Natural killer cell (primary cell): ENCODE measurements at regions not wholly inside any gene's neighbourhood (a gene's known extent, or its start where the extent isn't known, plus 50 kb on each side); places are given as distances from the start of the nearest gene placed in this dataset.

Experiments used
- ATAC-seq, 3 donors: fragments of 150-1000 bp in 2 of 3; fragments of 200-7000 bp in 1 of 3; cut with Tn5 transposase; 1 replicate in 1 of 3; 2 replicates in 2 of 3; pipeline ENCODE4 v1.10.0; 2021; ENCODE audit warnings: mild to moderate bottlenecking in 2 of 3, moderate library complexity in 2 of 3
- DNase-seq, 2 donors: peaks; one replicate each; pipeline versions ENCODE4 v3.0.0 to v3.0.0-alpha.2; 2013 to 2021; ENCODE audit warnings: mixed read lengths in 1 of 2
- H3K27ac ChIP-seq: one replicate; pipeline ENCODE4 v1.5.1; 2013; ENCODE audit warnings: mild to moderate bottlenecking, low read length
- H3K27me3 ChIP-seq: one replicate; pipeline ENCODE4 v1.6.1; 2013; ENCODE audit warnings: low read length; ENCODE audit not compliant: control insufficient read depth, insufficient read depth
- H3K36me3 ChIP-seq: one replicate; pipeline ENCODE4 v1.6.1; 2013; ENCODE audit warnings: low read length; ENCODE audit not compliant: control insufficient read depth, insufficient read depth
- H3K4me1 ChIP-seq: one replicate; pipeline ENCODE4 v1.6.1; 2013; ENCODE audit warnings: low read length; ENCODE audit not compliant: control insufficient read depth, insufficient read depth
- H3K4me3 ChIP-seq: one replicate; pipeline ENCODE4 v1.5.1; 2013; ENCODE audit warnings: low read length
- H3K9me3 ChIP-seq: one replicate; pipeline ENCODE4 v1.6.1; 2013; ENCODE audit warnings: low read length; ENCODE audit not compliant: control insufficient read depth, insufficient read depth
- H3K27ac Mint-ChIP-seq, 2 donors: one replicate each; pipeline ENCODE4 v1.8.0; 2022; ENCODE audit warnings: mild to moderate bottlenecking in 2 of 2, mixed read lengths in 2 of 2, moderate library complexity in 1 of 2
- H3K27me3 Mint-ChIP-seq, 2 donors: one replicate each; pipeline ENCODE4 v1.8.0; 2022; ENCODE audit warnings: low read depth in 2 of 2, mixed read lengths in 2 of 2
- H3K36me3 Mint-ChIP-seq: one replicate; pipeline ENCODE4 v1.8.0; 2022; ENCODE audit warnings: mixed read lengths
- H3K4me1 Mint-ChIP-seq, 2 donors: one replicate each; pipeline ENCODE4 v1.8.0; 2022; ENCODE audit warnings: mixed read lengths in 2 of 2
- H3K4me3 Mint-ChIP-seq: one replicate; pipeline ENCODE4 v1.8.0; 2022; ENCODE audit warnings: mild to moderate bottlenecking, moderate library complexity, mixed read lengths
- H3K9me3 Mint-ChIP-seq, 2 donors: one replicate each; pipeline ENCODE4 v1.8.0; 2022; ENCODE audit warnings: mixed read lengths in 2 of 2
- WGBS: methylation state at CpG from one replicate; pipeline ENCODE4 v1.1.7; 2013; ENCODE audit warnings: missing lambda C conversion rate; ENCODE audit not compliant: insufficient coverage; 5-methylcytosine and 5-hydroxymethylcytosine counted together
- intact Hi-C: fragments of 100-400 bp; cut with micrococcal nuclease; formaldehyde crosslinking; loops from one replicate; pipeline ENCODE4 v1.14.2; 2022
- TF ChIP-seq, protein P1 (sequence below): fragments of 200-600 bp; IDR thresholded peaks from one replicate; pipeline ENCODE4 v1.8.0; 2022; ENCODE audit warnings: antibody characterized with exemption

DNA sequence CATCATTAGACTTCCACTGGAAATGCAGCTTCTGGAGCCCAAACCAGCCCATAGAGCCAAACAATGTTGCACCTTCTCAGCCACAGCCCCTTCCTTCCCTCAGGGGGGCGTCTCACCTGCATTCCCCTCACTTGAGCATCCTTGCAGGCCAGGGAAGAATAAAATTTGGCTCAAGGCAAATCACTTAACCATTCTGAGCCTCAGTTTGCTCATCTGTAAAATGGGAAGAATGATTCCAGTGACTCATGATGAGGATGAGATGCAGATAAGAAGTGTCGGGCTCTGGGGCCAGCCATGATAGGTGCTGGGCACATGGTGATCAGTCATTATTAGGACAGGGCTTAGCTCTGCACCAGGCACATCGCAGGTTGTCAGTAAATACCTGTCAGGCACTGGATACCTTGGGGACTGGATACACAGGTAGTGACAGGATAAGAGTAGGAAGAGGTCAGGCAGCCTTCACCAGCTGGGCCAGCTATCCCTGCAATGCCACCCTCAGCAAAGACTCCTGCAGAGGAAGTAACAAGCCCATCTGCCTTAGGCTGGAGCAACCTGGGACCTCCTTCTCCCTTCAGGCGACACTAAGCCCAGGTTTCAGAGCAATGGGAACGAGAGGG lies 208.0 kb upstream of the TNRC6C start:
- peaks cover 3% of the 10 kb centered on the region for H3K9me3 ChIP-seq
- TF ChIP-seq, protein P1, sequence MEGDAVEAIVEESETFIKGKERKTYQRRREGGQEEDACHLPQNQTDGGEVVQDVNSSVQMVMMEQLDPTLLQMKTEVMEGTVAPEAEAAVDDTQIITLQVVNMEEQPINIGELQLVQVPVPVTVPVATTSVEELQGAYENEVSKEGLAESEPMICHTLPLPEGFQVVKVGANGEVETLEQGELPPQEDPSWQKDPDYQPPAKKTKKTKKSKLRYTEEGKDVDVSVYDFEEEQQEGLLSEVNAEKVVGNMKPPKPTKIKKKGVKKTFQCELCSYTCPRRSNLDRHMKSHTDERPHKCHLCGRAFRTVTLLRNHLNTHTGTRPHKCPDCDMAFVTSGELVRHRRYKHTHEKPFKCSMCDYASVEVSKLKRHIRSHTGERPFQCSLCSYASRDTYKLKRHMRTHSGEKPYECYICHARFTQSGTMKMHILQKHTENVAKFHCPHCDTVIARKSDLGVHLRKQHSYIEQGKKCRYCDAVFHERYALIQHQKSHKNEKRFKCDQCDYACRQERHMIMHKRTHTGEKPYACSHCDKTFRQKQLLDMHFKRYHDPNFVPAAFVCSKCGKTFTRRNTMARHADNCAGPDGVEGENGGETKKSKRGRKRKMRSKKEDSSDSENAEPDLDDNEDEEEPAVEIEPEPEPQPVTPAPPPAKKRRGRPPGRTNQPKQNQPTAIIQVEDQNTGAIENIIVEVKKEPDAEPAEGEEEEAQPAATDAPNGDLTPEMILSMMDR = no peak
- ATAC-seq = no peak
- H3K4me1 ChIP-seq = no peaks in the 10 kb centered on the region
- H3K27ac ChIP-seq = no peak overlapping the region
- no peaks in the 10 kb centered on the region for H3K36me3 Mint-ChIP-seq
- H3K4me3 ChIP-seq = no peak overlapping the region
- no peaks in the 10 kb centered on the region for H3K36me3 ChIP-seq
- no peaks in the 10 kb centered on the region for H3K4me1 Mint-ChIP-seq
- WGBS = 86% methylated on average over 5 of the region's 5 CpGs
- H3K9me3 Mint-ChIP-seq = no peaks in the 10 kb centered on the region
- H3K27ac Mint-ChIP-seq = no peak overlapping the region
- intact Hi-C loops = no loop called here
- H3K4me3 Mint-ChIP-seq = no peak overlapping the region
- H3K27me3 ChIP-seq = no peaks in the 10 kb centered on the region
- H3K27me3 Mint-ChIP-seq = no peaks in the 10 kb centered on the region
- DNase-seq = no peak

DNA sequence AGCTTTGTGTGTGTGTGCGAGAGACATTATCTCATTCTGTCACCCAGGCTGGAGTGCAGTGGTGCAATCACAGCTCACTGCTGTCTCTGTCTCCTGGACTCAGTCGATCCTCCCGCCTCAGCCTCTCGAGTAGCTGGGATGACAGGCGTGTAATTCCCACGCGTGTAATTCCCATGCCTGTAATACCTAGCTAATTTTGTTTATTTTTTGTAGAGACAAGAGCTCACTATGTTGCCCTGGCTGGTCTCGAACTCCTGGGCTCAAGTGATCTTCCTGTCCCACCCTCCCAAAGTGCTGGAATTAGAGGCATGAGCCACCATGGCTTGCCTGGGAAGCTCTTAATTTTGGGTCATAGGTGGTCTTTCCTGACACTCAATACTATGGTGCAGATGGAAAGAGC lies 205.3 kb upstream of the TNRC6C start:
- Mint-ChIP-seq H3K27ac (no peak overlapping the region), H3K36me3 (no peaks in the 10 kb centered on the region), H3K4me1 (no peaks in the 10 kb centered on the region), H3K27me3 (no peaks in the 10 kb centered on the region), H3K9me3 (no peaks in the 10 kb centered on the region), H3K4me3 (no peak overlapping the region)
- 84% methylated on average over 8 of the region's 8 CpGs for whole genome bisulfite sequencing
- DNase-seq (no peak), ATAC-seq (no peak)
- Histone ChIP-seq H3K36me3 (no peaks in the 10 kb centered on the region), H3K27me3 (no peaks in the 10 kb centered on the region), H3K4me1 (no peaks in the 10 kb centered on the region), H3K9me3 (peaks cover 3% of the 10 kb centered on the region), H3K4me3 (no peak overlapping the region), H3K27ac (no peak overlapping the region)
- intact Hi-C loops = no loop called here
- TF ChIP-seq, protein P1 = no peak

DNA sequence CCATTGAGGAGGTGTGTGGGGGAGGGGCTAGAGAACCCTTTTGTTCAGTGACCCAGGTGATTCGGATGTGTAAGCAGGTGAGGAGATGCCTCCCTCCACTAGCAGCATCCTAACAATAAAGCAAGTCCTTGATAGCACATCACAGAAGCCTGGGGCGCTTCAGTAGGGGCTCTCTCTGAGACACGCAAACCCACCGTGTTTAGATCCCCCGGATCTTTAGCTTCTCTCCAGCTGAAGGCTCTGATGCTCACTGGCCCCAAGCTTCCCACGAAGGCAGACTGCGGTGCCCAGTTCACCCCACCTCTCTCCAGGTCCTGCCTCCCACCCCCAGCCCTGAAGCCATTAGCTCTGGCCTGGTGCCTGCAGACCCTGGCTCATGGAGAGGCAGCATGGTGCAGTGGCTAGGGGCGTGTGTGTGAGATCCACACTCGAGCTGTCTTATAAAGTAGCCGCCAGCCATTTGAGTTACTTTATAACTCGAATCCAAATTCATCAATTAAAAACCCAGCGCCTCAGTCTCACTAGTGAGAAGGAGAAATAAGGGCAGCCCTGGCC lies 204.7 kb upstream of the TNRC6C start:
- TF ChIP-seq, protein P1 = no peak
- Mint-ChIP-seq H3K4me3 (no peak overlapping the region), H3K9me3 (no peaks in the 10 kb centered on the region), H3K27me3 (peaks cover 0 to 3% of the 10 kb centered on the region in 2 donors), H3K36me3 (no peaks in the 10 kb centered on the region), H3K27ac (no peak overlapping the region), H3K4me1 (no peaks in the 10 kb centered on the region)
- WGBS = 93% methylated on average over 12 of the region's 12 CpGs
- ATAC-seq (no peak), DNase-seq (no peak)
- Histone ChIP-seq H3K9me3 (peaks cover 3% of the 10 kb centered on the region), H3K27ac (no peak overlapping the region), H3K4me1 (no peaks in the 10 kb centered on the region), H3K36me3 (no peaks in the 10 kb centered on the region), H3K4me3 (no peak overlapping the region), H3K27me3 (no peaks in the 10 kb centered on the region)
- intact Hi-C loops = no loop called here

DNA sequence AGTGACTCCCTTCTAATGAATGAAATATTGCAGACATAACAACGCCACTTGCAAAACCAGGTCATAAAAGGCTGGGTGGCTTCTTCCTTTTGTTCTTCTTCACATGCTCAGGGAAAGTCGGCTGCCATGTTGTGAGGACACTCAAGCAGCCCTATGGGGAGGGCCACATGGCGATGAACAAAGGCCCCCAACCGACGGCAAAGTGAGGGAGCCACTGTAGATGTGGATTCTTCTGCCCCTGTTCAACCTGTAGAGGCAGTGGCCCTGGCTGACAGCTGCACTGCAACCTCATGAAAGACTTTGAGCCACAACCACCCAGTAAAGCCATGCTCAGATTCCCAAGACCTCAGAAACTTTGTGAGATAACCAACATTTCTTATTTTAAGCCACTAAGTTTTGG lies 203.5 kb upstream of the TNRC6C start:
- peaks cover 3% of the 10 kb centered on the region for H3K9me3 ChIP-seq
- no peak overlapping the region for H3K4me3 ChIP-seq
- no peaks in the 10 kb centered on the region for H3K4me1 ChIP-seq
- intact Hi-C loops = no loop called here
- Mint-ChIP-seq H3K36me3 (no peaks in the 10 kb centered on the region), H3K27ac (no peak overlapping the region), H3K4me1 (no peaks in the 10 kb centered on the region), H3K9me3 (no peaks in the 10 kb centered on the region), H3K27me3 (peaks cover 0 to 3% of the 10 kb centered on the region in 2 donors), H3K4me3 (no peak overlapping the region)
- ATAC-seq (no peak), DNase-seq (no peak)
- H3K27me3 ChIP-seq = no peaks in the 10 kb centered on the region
- WGBS = 97% methylated on average over 5 of the region's 5 CpGs
- H3K27ac ChIP-seq = no peak overlapping the region
- TF ChIP-seq, protein P1 = no peak
- no peaks in the 10 kb centered on the region for H3K36me3 ChIP-seq
